Fibroblast of lung (primary cell): ENCODE measurements at regions not wholly inside any gene's neighbourhood (a gene's known extent, or its start where the extent isn't known, plus 50 kb on each side); places are given as distances from the start of the nearest gene placed in this dataset.

Source experiments
- DNase-seq, 2 donors: peaks; one replicate each; pipeline versions ENCODE4 v3.0.0 to v3.0.0-alpha.2; 2010; ENCODE audit warnings: low read depth in 2 of 2
- H2AFZ ChIP-seq: 2 replicates; pipeline ENCODE4 v1.5.1; 2012; ENCODE audit warnings: low read length, control low read depth, inconsistent platforms
- H3K27ac ChIP-seq: 2 replicates; pipeline ENCODE4 v1.5.1; 2011; ENCODE audit warnings: low read length, control low read depth; ENCODE audit not compliant: insufficient read depth
- H3K27me3 ChIP-seq: 2 replicates; pipeline ENCODE4 v1.5.1; 2011; ENCODE audit warnings: mild to moderate bottlenecking, low read length; ENCODE audit not compliant: control insufficient read depth, insufficient read depth
- H3K36me3 ChIP-seq: 2 replicates; pipeline ENCODE4 v1.5.1; 2011; ENCODE audit warnings: low read length; ENCODE audit not compliant: control insufficient read depth, insufficient read depth
- H3K4me1 ChIP-seq: 2 replicates; pipeline ENCODE4 v1.5.1; 2011; ENCODE audit warnings: low read length; ENCODE audit not compliant: control insufficient read depth, insufficient read depth; ENCODE audit errors: extremely low read depth
- H3K4me2 ChIP-seq: 2 replicates; pipeline ENCODE4 v1.5.1; 2011; ENCODE audit warnings: low read length, control low read depth; ENCODE audit not compliant: insufficient read depth; ENCODE audit errors: extremely low read depth
- H3K4me3 ChIP-seq, 4 experiments: fragments of 200-600 bp in 1 of 4; sonication (generic) in 1 of 4; replicated peaks in 1 of 4; 2 replicates each; pipeline ENCODE4 v1.5.1; 2011 to 2016; ENCODE audit warnings: low read length in 4 of 4, low read depth in 3 of 4, mild to moderate bottlenecking in 3 of 4, control low read depth in 2 of 4, inconsistent platforms in 1 of 4, mixed read lengths in 1 of 4; ENCODE audit not compliant: insufficient read depth in 1 of 4; ENCODE audit errors: control extremely low read depth in 1 of 4
- H3K79me2 ChIP-seq: 2 replicates; pipeline ENCODE4 v1.5.1; 2012; ENCODE audit warnings: mild to moderate bottlenecking, low read length, inconsistent platforms; ENCODE audit not compliant: control insufficient read depth, insufficient read depth
- H3K9ac ChIP-seq: 2 replicates; pipeline ENCODE4 v1.5.1; 2011; ENCODE audit warnings: mild to moderate bottlenecking, low read length, control low read depth; ENCODE audit not compliant: insufficient read depth
- H3K9me3 ChIP-seq: 2 replicates; pipeline ENCODE4 v1.5.1; 2012; ENCODE audit warnings: low read depth, low read length; ENCODE audit not compliant: control insufficient read depth, insufficient read depth
- H4K20me1 ChIP-seq: 2 replicates; pipeline ENCODE4 v1.5.1; 2011; ENCODE audit warnings: low read length; ENCODE audit not compliant: control insufficient read depth, insufficient read depth; ENCODE audit errors: extremely low read depth
- EZH2 ChIP-seq: IDR thresholded peaks from 2 replicates; pipeline ENCODE4 v1.5.1; 2012; ENCODE audit warnings: low read length, control low read depth, mild to moderate bottlenecking; ENCODE audit errors: missing control alignments
- TF ChIP-seq, protein P1 (sequence below), 2 donors: IDR thresholded peaks in 1 of 2; conservative IDR thresholded peaks in 1 of 2; 1 replicate in 1 of 2; 2 replicates in 1 of 2; pipeline ENCODE4 v1.5.1; 2011 to 2012; ENCODE audit warnings: low read length in 2 of 2, control low read depth in 1 of 2, inconsistent platforms in 1 of 2, low read depth in 1 of 2, mild to moderate bottlenecking in 1 of 2

DNA sequence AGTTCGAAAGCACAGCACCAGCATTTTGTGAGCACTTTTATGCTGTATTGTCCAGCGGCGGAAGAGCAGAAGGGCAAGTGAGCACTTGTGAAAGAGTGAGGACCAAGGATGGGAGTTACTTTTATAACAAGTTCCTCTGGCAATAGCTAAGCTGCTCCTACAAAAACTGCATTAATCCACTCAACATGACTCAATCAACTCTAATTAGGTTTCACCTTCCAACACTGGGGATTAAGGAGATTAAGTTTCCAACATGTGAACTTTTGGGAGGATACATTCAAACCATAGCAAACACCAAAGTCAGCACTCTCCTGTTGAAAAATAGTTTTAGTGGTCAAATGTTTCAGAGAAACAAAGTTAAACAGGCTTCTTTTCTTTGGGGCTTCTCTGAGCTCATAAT, 844.5 kb downstream of the REEP3 start:
- H2AFZ ChIP-seq: no peak overlapping the region
- H3K9me3 ChIP-seq: no peaks in the 10 kb centered on the region
- H3K36me3 ChIP-seq: no peaks in the 10 kb centered on the region

DNA sequence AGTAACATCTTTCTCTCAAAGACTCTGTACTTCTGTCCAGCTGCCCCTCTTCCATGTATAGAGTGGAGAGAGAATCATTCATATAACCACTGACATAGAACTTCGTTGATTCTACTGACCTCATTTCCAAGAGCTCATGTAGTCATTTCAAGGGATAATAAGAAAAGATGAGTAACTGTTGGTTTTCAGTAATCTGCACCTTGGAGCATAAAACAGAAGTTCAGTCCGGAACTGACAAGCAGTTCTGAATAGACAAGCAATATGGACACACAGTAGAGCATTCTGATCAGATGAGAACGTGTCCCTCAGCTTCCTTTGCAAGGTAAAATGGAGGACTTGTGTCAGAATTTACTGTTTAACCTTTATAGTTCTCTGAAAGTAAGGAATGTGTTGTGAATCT, 847.1 kb downstream of the REEP3 start:
- Histone ChIP-seq H3K27ac (no peak overlapping the region), H3K36me3 (no peaks in the 10 kb centered on the region)
- no peak for DNase-seq

More for the DNA sequence above, 844.5 kb downstream of the REEP3 start:
- DNase-seq: no peak
- Histone ChIP-seq H3K27me3 (no peaks in the 10 kb centered on the region), H4K20me1 (no peaks in the 10 kb centered on the region), H3K4me1 (no peaks in the 10 kb centered on the region), H3K4me3 (no peak overlapping the region), H3K79me2 (no peaks in the 10 kb centered on the region), H3K27ac (no peak overlapping the region), H3K9ac (no peak overlapping the region), H3K4me2 (no peak overlapping the region)
- TF ChIP-seq EZH2: no peak
- TF ChIP-seq, protein P1, sequence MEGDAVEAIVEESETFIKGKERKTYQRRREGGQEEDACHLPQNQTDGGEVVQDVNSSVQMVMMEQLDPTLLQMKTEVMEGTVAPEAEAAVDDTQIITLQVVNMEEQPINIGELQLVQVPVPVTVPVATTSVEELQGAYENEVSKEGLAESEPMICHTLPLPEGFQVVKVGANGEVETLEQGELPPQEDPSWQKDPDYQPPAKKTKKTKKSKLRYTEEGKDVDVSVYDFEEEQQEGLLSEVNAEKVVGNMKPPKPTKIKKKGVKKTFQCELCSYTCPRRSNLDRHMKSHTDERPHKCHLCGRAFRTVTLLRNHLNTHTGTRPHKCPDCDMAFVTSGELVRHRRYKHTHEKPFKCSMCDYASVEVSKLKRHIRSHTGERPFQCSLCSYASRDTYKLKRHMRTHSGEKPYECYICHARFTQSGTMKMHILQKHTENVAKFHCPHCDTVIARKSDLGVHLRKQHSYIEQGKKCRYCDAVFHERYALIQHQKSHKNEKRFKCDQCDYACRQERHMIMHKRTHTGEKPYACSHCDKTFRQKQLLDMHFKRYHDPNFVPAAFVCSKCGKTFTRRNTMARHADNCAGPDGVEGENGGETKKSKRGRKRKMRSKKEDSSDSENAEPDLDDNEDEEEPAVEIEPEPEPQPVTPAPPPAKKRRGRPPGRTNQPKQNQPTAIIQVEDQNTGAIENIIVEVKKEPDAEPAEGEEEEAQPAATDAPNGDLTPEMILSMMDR (conservative IDR thresholded peaks at IDR 0.05 in 1 of 2, IDR thresholded peaks at IDR 0.05 in 1 of 2; ENCODE audit: low read depth in 1 of 2, low read length in 2 of 2): no peak

DNA sequence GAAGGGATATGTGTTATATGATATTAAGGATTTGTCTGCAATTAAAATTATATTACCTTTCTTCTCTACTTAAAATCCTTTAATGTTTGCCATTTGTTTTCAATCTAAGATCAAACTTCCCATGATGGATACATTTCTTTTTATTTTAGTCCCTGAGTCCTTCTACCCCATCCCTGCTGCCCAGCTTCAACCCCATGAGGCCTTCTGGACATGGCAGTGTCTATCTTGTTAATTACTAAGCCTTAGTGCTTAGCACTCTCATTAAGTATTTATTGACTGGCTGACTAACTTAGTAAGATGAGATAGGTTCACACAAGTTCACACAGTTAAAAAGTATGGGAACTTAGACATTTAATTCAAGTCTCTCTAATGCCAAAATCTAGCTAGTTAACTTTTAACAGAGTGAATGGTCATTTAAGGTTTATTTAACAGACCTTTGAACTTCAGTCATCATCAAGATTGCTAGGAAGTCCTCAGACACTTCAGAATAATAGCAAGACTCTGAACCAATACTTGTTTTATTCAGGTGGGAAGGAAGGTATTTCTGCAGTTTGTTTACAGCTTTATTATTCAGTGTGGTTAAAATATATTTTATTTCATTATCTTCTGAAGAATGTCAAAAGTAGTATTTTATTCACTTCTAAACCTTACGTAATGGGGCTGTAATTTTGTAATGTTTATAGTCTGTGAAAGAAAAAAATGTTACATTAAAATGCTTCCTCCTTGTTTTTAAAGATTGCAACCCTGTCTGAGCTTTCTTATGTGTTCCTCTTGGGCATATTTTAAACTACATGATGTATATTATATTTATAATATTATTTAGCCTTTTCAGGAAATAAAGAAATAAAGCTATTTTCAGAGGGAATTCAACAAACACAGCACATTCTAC, 848.9 kb downstream of the REEP3 start:
- Histone ChIP-seq H3K9me3 (no peaks in the 10 kb centered on the region), H3K4me2 (no peak overlapping the region), H3K4me1 (no peaks in the 10 kb centered on the region), H3K79me2 (no peaks in the 10 kb centered on the region), H3K27me3 (no peaks in the 10 kb centered on the region), H3K27ac (no peak overlapping the region), H3K4me3 (no peak overlapping the region), H4K20me1 (no peaks in the 10 kb centered on the region), H3K9ac (no peak overlapping the region), H3K36me3 (no peaks in the 10 kb centered on the region), H2AFZ (no peak overlapping the region)
- TF ChIP-seq, protein P1 (conservative IDR thresholded peaks at IDR 0.05 in 1 of 2, IDR thresholded peaks at IDR 0.05 in 1 of 2; ENCODE audit: low read depth in 1 of 2, low read length in 2 of 2): no peak
- no peak for TF ChIP-seq EZH2
- DNase-seq: no peak

More for the DNA sequence above, 847.1 kb downstream of the REEP3 start:
- TF ChIP-seq, protein P1 (conservative IDR thresholded peaks at IDR 0.05 in 1 of 2, IDR thresholded peaks at IDR 0.05 in 1 of 2; ENCODE audit: low read depth in 1 of 2, low read length in 2 of 2): no peak
- TF ChIP-seq EZH2: no peak
- H2AFZ ChIP-seq: no peak overlapping the region
- H3K27me3 ChIP-seq: no peaks in the 10 kb centered on the region
- no peak overlapping the region for H3K4me2 ChIP-seq
- H3K9ac ChIP-seq: no peak overlapping the region
- H3K9me3 ChIP-seq: no peaks in the 10 kb centered on the region
- no peaks in the 10 kb centered on the region for H3K79me2 ChIP-seq
- H3K4me3 ChIP-seq: no peak overlapping the region
- no peaks in the 10 kb centered on the region for H4K20me1 ChIP-seq
- no peaks in the 10 kb centered on the region for H3K4me1 ChIP-seq
